K562 (cell line): ENCODE measurements at regions not wholly inside any gene's neighbourhood (a gene's known extent, or its start where the extent isn't known, plus 50 kb on each side); places are given as distances from the start of the nearest gene placed in this dataset.
A peak's percentile ranks its signal among the peaks of the same experiment; 100 is the strongest.

ENCODE experiments used
- BDP1 ChIP-seq: IDR thresholded peaks from 3 replicates; pipeline ENCODE4 v1.6.1; 2011; ENCODE audit not compliant: insufficient read length, insufficient read depth
- GABPA ChIP-seq: fragments of 200-800 bp; sonication (Bioruptor generic); conservative IDR thresholded peaks from 2 replicates; pipeline ENCODE4 v1.6.1; 2016; ENCODE audit warnings: low read depth, missing genetic modification characterization, missing compliant biosample characterization
- HDAC3 ChIP-seq: fragments of 450-650 bp; IDR thresholded peaks from 2 replicates; pipeline ENCODE4 v1.6.1; 2018; ENCODE audit warnings: borderline replicate concordance, mild to moderate bottlenecking, moderate library complexity; ENCODE audit not compliant: partially characterized antibody
- HIVEP1 ChIP-seq: fragments of 250-450 bp; sonication (Bioruptor Pico); IDR thresholded peaks from 2 replicates; pipeline ENCODE4 v1.4.0; 2020; ENCODE audit warnings: mild to moderate bottlenecking
- MAFF ChIP-seq: IDR thresholded peaks from 2 replicates; pipeline ENCODE4 v1.6.1; 2012; ENCODE audit warnings: low read length, improper control_type of control experiment
- PHF8 ChIP-seq: fragments of 200-600 bp; sonication (generic); IDR thresholded peaks from 2 replicates; pipeline ENCODE4 v1.6.1; 2012; ENCODE audit warnings: mixed run types, mild to moderate bottlenecking, inconsistent platforms, low read length, moderate library complexity, borderline replicate concordance
- RBBP5 ChIP-seq: fragments of 200-600 bp; sonication (generic); IDR thresholded peaks from 2 replicates; pipeline ENCODE4 v1.6.1; 2012; ENCODE audit warnings: borderline replicate concordance, mild to moderate bottlenecking, low read length, control low read depth, inconsistent platforms; ENCODE audit not compliant: insufficient read depth, poor library complexity, severe bottlenecking
- RBM17 ChIP-seq: fragments of 200-400 bp; formaldehyde crosslinking; IDR thresholded peaks from 2 replicates; pipeline ENCODE4 v1.6.1; 2017; ENCODE audit warnings: low read depth, mild to moderate bottlenecking, low read length, borderline replicate concordance
- SLC30A9 ChIP-seq: fragments of 250-450 bp; sonication (Bioruptor Pico); IDR thresholded peaks from 2 replicates; pipeline ENCODE4 v1.8.0; 2022; ENCODE audit warnings: mild to moderate bottlenecking, moderate library complexity
- SMAD4 ChIP-seq: fragments of 250-450 bp; sonication (Bioruptor Pico); conservative IDR thresholded peaks from 2 replicates; pipeline ENCODE4 v1.8.0; 2021; ENCODE audit warnings: inconsistent platforms, mild to moderate bottlenecking, moderate library complexity
- ZNF121 ChIP-seq: sonication (generic); formaldehyde crosslinking; conservative IDR thresholded peaks from 2 replicates; pipeline ENCODE4 v1.8.0; 2022; ENCODE audit warnings: missing genetic modification reagents
- ZNF551 ChIP-seq: fragments of 250-450 bp; sonication (Bioruptor Pico); IDR thresholded peaks from 2 replicates; pipeline ENCODE4 v1.5.0; 2021; ENCODE audit warnings: mild to moderate bottlenecking, moderate library complexity
- ZNF76 ChIP-seq: fragments of 250-450 bp; sonication (Bioruptor Pico); IDR thresholded peaks from 2 replicates; pipeline ENCODE4 v1.4.0; 2020; ENCODE audit warnings: mild to moderate bottlenecking, moderate library complexity, borderline replicate concordance
- TF ChIP-seq, protein P1 (sequence below): fragments of 250-450 bp; sonication (Bioruptor Pico); IDR thresholded peaks from 2 replicates; pipeline ENCODE4 v1.5.0; 2021; ENCODE audit warnings: mild to moderate bottlenecking, borderline replicate concordance
- TF ChIP-seq, protein P2 (sequence below), 3 experiments: fragments of 200-800 bp in 1 of 3; sonication (Bioruptor generic) in 1 of 3; sonication (generic) in 1 of 3; formaldehyde crosslinking in 1 of 3; IDR thresholded peaks; 2 replicates each; pipeline versions ENCODE4 v1.6.1 to v1.8.0; 2016 to 2022; ENCODE audit warnings: mild to moderate bottlenecking in 2 of 3, missing compliant biosample characterization in 2 of 3, missing genetic modification characterization in 2 of 3, missing genetic modification reagents in 1 of 3
- TF ChIP-seq, protein P3 (sequence below): fragments of 250-450 bp; sonication (Bioruptor Pico); IDR thresholded peaks from 2 replicates; pipeline ENCODE4 v1.5.1; 2021; ENCODE audit warnings: mild to moderate bottlenecking
- TF ChIP-seq, protein P4 (sequence below): sonication (generic); IDR thresholded peaks from 2 replicates; pipeline ENCODE4 v1.6.1; 2016
- TF ChIP-seq, protein P5 (sequence below): fragments of 250-450 bp; sonication (Bioruptor Pico); IDR thresholded peaks from 2 replicates; pipeline ENCODE4 v1.4.0; 2020; ENCODE audit warnings: mild to moderate bottlenecking, moderate library complexity, borderline replicate concordance

DNA sequence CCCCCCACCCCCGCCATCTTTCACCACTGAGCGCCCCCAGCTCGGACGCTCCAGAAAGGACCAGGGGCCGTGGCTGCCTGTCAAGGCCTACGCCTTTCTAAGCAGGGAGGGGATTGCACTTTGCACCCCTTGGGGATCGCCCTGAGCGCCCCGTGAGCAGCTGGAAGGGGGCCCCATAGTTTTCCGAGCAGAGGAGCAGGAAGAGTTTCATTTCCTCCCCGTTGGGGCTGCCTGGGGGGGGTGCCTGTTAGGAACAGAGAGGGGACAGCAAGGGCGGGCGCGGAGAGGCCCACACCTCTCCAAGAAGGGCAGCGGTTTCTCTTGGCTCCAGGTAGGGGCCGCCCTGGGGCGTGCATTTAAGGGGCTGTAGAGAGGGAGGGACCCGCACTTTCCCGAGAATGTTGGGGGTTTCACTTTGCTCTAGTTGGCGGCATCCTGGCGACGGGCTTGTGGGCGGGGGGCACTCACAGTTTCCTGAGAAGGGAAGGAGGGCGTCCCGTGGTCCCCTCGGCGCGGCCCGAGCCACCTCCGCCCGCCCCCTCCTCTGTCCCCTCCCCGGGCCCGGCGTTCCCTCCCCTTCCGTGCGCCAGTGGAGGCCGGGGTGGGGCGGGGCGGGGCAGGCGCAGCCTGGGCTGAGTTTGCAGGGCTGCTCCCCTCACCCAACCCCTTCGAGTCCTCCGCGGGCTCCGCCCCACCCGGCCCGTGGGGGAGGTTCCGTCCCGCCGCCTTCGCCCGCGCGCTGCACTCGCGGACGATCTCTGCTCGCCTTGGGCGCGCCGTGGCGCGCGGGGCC lies 82.3 kb upstream of the CD99 start (continued):
- TF ChIP-seq, protein P1, sequence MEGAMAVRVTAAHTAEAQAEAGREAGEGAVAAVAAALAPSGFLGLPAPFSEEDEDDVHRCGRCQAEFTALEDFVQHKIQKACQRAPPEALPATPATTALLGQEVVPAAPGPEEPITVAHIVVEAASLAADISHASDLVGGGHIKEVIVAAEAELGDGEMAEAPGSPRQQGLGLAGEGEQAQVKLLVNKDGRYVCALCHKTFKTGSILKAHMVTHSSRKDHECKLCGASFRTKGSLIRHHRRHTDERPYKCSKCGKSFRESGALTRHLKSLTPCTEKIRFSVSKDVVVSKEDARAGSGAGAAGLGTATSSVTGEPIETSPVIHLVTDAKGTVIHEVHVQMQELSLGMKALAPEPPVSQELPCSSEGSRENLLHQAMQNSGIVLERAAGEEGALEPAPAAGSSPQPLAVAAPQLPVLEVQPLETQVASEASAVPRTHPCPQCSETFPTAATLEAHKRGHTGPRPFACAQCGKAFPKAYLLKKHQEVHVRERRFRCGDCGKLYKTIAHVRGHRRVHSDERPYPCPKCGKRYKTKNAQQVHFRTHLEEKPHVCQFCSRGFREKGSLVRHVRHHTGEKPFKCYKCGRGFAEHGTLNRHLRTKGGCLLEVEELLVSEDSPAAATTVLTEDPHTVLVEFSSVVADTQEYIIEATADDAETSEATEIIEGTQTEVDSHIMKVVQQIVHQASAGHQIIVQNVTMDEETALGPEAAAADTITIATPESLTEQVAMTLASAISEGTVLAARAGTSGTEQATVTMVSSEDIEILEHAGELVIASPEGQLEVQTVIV (CRISPR knock-in tag), result no peak
- TF ChIP-seq, protein P2, sequence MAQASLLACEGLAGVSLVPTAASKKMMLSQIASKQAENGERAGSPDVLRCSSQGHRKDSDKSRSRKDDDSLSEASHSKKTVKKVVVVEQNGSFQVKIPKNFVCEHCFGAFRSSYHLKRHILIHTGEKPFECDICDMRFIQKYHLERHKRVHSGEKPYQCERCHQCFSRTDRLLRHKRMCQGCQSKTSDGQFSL (CRISPR knock-in tag; IDR thresholded peaks at IDR 0.05), result peak; percentile 68
- TF ChIP-seq, protein P2 (tag; IDR thresholded peaks at IDR 0.05), result no peak
- TF ChIP-seq, protein P3, sequence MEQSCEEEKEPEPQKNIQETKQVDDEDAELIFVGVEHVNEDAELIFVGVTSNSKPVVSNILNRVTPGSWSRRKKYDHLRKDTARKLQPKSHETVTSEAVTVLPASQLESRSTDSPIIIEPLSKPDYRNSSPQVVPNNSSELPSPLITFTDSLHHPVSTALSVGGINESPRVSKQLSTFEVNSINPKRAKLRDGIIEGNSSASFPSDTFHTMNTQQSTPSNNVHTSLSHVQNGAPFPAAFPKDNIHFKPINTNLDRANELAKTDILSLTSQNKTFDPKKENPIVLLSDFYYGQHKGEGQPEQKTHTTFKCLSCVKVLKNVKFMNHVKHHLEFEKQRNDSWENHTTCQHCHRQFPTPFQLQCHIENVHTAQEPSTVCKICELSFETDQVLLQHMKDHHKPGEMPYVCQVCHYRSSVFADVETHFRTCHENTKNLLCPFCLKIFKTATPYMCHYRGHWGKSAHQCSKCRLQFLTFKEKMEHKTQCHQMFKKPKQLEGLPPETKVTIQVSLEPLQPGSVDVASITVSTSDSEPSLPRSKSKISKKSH, result no peak
- TF ChIP-seq ZNF76 (CRISPR knock-in tag) (no peak), ZNF121 (CRISPR knock-in tag) (no peak), MAFF (no peak), GABPA (tag) (peak; percentile 52; the same call in 1 of the 2 replicates), HIVEP1 (CRISPR knock-in tag) (no peak), RBBP5 (no peak), SMAD4 (CRISPR knock-in tag) (0 out of 2 replicates have a peak, but pooled peaks have one; percentile 25), PHF8 (peak; percentile 68; the same call in 1 of the 2 replicates), HDAC3 (no peak), BDP1 (no peak), SLC30A9 (CRISPR knock-in tag) (no peak), RBM17 (no peak), ZNF551 (CRISPR knock-in tag) (no peak)
- TF ChIP-seq, protein P4, sequence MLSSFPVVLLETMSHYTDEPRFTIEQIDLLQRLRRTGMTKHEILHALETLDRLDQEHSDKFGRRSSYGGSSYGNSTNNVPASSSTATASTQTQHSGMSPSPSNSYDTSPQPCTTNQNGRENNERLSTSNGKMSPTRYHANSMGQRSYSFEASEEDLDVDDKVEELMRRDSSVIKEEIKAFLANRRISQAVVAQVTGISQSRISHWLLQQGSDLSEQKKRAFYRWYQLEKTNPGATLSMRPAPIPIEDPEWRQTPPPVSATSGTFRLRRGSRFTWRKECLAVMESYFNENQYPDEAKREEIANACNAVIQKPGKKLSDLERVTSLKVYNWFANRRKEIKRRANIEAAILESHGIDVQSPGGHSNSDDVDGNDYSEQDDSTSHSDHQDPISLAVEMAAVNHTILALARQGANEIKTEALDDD, result no peak
- TF ChIP-seq, protein P5, sequence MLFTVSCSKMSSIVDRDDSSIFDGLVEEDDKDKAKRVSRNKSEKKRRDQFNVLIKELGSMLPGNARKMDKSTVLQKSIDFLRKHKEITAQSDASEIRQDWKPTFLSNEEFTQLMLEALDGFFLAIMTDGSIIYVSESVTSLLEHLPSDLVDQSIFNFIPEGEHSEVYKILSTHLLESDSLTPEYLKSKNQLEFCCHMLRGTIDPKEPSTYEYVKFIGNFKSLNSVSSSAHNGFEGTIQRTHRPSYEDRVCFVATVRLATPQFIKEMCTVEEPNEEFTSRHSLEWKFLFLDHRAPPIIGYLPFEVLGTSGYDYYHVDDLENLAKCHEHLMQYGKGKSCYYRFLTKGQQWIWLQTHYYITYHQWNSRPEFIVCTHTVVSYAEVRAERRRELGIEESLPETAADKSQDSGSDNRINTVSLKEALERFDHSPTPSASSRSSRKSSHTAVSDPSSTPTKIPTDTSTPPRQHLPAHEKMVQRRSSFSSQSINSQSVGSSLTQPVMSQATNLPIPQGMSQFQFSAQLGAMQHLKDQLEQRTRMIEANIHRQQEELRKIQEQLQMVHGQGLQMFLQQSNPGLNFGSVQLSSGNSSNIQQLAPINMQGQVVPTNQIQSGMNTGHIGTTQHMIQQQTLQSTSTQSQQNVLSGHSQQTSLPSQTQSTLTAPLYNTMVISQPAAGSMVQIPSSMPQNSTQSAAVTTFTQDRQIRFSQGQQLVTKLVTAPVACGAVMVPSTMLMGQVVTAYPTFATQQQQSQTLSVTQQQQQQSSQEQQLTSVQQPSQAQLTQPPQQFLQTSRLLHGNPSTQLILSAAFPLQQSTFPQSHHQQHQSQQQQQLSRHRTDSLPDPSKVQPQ, result no peak
